ENCODE measurements at regions not wholly inside any gene's neighbourhood (a gene's known extent, or its start where the extent isn't known, plus 50 kb on each side); places are given as distances from the start of the nearest gene placed in this dataset.

GRCh38 chr12:34292736-34293625 is 270.7 kb downstream of the ALG10 start:
- no peak for TF ChIP-seq CTCF (conservative IDR thresholded peaks at IDR 0.05 in 1 of 2, IDR thresholded peaks at IDR 0.05 in 1 of 2; ENCODE audit: low read depth in 1 of 2, low read length in 2 of 2)
- TF ChIP-seq EZH2 (IDR thresholded peaks at IDR 0.05; ENCODE audit: low read length, missing control alignments) = no peak

All from fibroblast of lung (primary cell).